ENCODE measurements at regions not wholly inside any gene's neighbourhood (a gene's known extent, or its start where the extent isn't known, plus 50 kb on each side); places are given as distances from the start of the nearest gene placed in this dataset.

DNA sequence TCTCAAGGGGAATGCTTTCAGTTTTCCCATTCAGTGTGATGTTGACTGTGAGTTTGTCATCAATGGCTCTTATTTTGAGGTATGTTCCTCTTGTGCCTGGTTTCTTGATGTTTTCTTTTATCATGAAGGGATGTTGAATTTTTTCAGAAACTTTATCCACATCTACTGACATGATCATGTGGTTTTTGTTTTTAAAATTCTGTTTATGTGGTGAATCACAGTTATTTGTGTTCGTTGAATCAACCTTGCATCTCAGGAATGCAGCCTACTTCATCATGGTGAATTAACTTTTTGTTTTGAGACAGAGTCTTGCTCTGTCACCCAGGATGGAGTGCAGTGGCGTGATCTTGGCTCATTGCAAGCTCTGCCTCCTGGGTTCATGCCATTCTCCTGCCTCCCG lies 263.1 kb upstream of the KLF3 start:
- TF ChIP-seq, protein P1, sequence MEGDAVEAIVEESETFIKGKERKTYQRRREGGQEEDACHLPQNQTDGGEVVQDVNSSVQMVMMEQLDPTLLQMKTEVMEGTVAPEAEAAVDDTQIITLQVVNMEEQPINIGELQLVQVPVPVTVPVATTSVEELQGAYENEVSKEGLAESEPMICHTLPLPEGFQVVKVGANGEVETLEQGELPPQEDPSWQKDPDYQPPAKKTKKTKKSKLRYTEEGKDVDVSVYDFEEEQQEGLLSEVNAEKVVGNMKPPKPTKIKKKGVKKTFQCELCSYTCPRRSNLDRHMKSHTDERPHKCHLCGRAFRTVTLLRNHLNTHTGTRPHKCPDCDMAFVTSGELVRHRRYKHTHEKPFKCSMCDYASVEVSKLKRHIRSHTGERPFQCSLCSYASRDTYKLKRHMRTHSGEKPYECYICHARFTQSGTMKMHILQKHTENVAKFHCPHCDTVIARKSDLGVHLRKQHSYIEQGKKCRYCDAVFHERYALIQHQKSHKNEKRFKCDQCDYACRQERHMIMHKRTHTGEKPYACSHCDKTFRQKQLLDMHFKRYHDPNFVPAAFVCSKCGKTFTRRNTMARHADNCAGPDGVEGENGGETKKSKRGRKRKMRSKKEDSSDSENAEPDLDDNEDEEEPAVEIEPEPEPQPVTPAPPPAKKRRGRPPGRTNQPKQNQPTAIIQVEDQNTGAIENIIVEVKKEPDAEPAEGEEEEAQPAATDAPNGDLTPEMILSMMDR (conservative IDR thresholded peaks at IDR 0.05; ENCODE audit: low read depth, low read length): no peak
- TF ChIP-seq EZH2 (IDR thresholded peaks at IDR 0.05; ENCODE audit: borderline replicate concordance, low read depth, low read length, poor library complexity, severe bottlenecking): no peak

Data from A673 (cell line).